ENCODE measurements at regions not wholly inside any gene's neighbourhood (a gene's known extent, or its start where the extent isn't known, plus 50 kb on each side); places are given as distances from the start of the nearest gene placed in this dataset.

GRCh38 chr9:81741103-81741502 is 51.8 kb upstream of the TLE1 start:
- TF ChIP-seq POLR2A (IDR thresholded peaks at IDR 0.05): no peak
- no peak for TF ChIP-seq CTCF (IDR thresholded peaks at IDR 0.05)

Data from gastroesophageal sphincter (tissue), 3 donors.